ENCODE measurements at regions not wholly inside any gene's neighbourhood (a gene's known extent, or its start where the extent isn't known, plus 50 kb on each side); places are given as distances from the start of the nearest gene placed in this dataset.

GRCh38 chr20:55283889-55284288 is 721.4 kb downstream of the CBLN4 start:
- ATAC-seq = no peak
- no peak for TF ChIP-seq CSDC2 (CRISPR knock-in tag; IDR thresholded peaks at IDR 0.05)
- TF ChIP-seq ESRRG (CRISPR knock-in tag; IDR thresholded peaks at IDR 0.05) = no peak
- TF ChIP-seq, protein P1, sequence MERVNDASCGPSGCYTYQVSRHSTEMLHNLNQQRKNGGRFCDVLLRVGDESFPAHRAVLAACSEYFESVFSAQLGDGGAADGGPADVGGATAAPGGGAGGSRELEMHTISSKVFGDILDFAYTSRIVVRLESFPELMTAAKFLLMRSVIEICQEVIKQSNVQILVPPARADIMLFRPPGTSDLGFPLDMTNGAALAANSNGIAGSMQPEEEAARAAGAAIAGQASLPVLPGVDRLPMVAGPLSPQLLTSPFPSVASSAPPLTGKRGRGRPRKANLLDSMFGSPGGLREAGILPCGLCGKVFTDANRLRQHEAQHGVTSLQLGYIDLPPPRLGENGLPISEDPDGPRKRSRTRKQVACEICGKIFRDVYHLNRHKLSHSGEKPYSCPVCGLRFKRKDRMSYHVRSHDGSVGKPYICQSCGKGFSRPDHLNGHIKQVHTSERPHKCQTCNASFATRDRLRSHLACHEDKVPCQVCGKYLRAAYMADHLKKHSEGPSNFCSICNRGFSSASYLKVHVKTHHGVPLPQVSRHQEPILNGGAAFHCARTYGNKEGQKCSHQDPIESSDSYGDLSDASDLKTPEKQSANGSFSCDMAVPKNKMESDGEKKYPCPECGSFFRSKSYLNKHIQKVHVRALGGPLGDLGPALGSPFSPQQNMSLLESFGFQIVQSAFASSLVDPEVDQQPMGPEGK (CRISPR knock-in tag; IDR thresholded peaks at IDR 0.05; ENCODE audit: borderline replicate concordance) = no peak
- TF ChIP-seq ISL1 (CRISPR knock-in tag; IDR thresholded peaks at IDR 0.05) = no peak
- no peak for TF ChIP-seq BACH2 (CRISPR knock-in tag; IDR thresholded peaks at IDR 0.05; ENCODE audit: borderline replicate concordance)
- TF ChIP-seq ARNTL (CRISPR knock-in tag; IDR thresholded peaks at IDR 0.05; ENCODE audit: borderline replicate concordance, low read depth) = no peak

DNA sequence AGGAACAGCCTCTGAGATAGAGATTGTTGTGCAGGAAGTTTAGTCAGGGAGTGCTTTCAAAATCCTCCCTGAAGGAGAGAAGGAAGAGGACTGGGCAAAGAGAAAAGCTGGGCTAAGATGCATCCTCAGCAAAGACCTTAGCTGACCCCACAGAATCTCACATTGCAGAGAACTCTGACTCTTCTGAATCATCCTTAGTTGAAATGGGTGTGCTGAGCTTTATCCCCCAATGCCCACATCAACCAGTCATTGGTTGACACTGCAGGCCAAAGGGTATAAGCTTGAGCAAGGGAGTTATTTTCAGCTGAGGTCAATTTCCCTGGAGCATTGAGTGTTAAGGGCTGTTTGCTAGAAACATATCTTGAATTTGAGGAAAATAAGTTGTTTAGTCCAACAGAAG is 732.2 kb downstream of the CBLN4 start:
- no peak for ATAC-seq
- no peak for TF ChIP-seq ISL1 (CRISPR knock-in tag; IDR thresholded peaks at IDR 0.05)
- TF ChIP-seq TSHZ2 (CRISPR knock-in tag; IDR thresholded peaks at IDR 0.05) = no peak
- TF ChIP-seq, protein P2, sequence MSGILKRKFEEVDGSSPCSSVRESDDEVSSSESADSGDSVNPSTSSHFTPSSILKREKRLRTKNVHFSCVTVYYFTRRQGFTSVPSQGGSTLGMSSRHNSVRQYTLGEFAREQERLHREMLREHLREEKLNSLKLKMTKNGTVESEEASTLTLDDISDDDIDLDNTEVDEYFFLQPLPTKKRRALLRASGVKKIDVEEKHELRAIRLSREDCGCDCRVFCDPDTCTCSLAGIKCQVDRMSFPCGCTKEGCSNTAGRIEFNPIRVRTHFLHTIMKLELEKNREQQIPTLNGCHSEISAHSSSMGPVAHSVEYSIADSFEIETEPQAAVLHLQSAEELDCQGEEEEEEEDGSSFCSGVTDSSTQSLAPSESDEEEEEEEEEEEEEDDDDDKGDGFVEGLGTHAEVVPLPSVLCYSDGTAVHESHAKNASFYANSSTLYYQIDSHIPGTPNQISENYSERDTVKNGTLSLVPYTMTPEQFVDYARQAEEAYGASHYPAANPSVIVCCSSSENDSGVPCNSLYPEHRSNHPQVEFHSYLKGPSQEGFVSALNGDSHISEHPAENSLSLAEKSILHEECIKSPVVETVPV (CRISPR knock-in tag; IDR thresholded peaks at IDR 0.05) = no peak
- no peak for TF ChIP-seq ZNF8 (CRISPR knock-in tag; IDR thresholded peaks at IDR 0.05)
- TF ChIP-seq ZC3H10 (CRISPR knock-in tag; IDR thresholded peaks at IDR 0.05) = no peak
- TF ChIP-seq SNAI2 (CRISPR knock-in tag; IDR thresholded peaks at IDR 0.05) = no peak
- TF ChIP-seq OSR1 (CRISPR knock-in tag; IDR thresholded peaks at IDR 0.05) = no peak
- TF ChIP-seq TOX (CRISPR knock-in tag; IDR thresholded peaks at IDR 0.05; ENCODE audit: borderline replicate concordance) = no peak

DNA sequence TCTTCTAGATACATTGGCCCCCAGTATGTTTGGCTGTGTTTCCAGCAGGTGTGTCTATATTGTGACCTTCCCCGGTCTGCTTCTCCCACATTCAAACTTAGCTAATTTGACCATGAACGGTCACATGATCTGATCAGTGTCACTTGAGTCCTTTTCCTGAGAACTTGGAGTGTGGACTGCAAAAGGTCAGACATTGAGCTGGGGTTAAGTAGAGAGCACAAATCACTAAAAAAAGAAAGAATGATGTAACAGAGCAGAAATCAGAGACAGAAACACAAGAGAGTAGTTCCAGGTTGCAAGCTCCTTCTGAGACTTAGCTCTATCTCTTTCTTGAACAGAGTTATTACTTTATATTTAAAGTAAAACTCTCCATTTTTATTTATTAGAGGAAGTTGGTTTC is 733.9 kb downstream of the CBLN4 start:
- ATAC-seq = no peak
- TF ChIP-seq CSDC2 (CRISPR knock-in tag; IDR thresholded peaks at IDR 0.05) = no peak
- no peak for TF ChIP-seq ZFP30 (CRISPR knock-in tag; IDR thresholded peaks at IDR 0.05)
- no peak for TF ChIP-seq ZNF565 (CRISPR knock-in tag; conservative IDR thresholded peaks at IDR 0.05; ENCODE audit: low read depth)
- TF ChIP-seq, protein P1 (CRISPR knock-in tag; IDR thresholded peaks at IDR 0.05; ENCODE audit: borderline replicate concordance) = no peak
- no peak for TF ChIP-seq PPARA (CRISPR knock-in tag; IDR thresholded peaks at IDR 0.05; ENCODE audit: borderline replicate concordance)
- TF ChIP-seq ZC3H10 (CRISPR knock-in tag; IDR thresholded peaks at IDR 0.05) = no peak
- no peak for TF ChIP-seq ISL1 (CRISPR knock-in tag; IDR thresholded peaks at IDR 0.05)
- no peak for TF ChIP-seq TOX (CRISPR knock-in tag; IDR thresholded peaks at IDR 0.05; ENCODE audit: borderline replicate concordance)
- no peak for TF ChIP-seq ZNF70 (CRISPR knock-in tag; IDR thresholded peaks at IDR 0.05)
- no peak for TF ChIP-seq ESRRG (CRISPR knock-in tag; IDR thresholded peaks at IDR 0.05)
- TF ChIP-seq TCF4 (CRISPR knock-in tag; IDR thresholded peaks at IDR 0.05; ENCODE audit: borderline replicate concordance) = no peak
- TF ChIP-seq RARB (CRISPR knock-in tag; IDR thresholded peaks at IDR 0.05) = no peak
- no peak for TF ChIP-seq ZFP3 (CRISPR knock-in tag; IDR thresholded peaks at IDR 0.05)
- no peak for TF ChIP-seq ARNTL (CRISPR knock-in tag; IDR thresholded peaks at IDR 0.05; ENCODE audit: borderline replicate concordance, low read depth)

GRCh38 chr20:55269913-55270312 is 735.4 kb downstream of the CBLN4 start:
- TF ChIP-seq SNAI2 (CRISPR knock-in tag; IDR thresholded peaks at IDR 0.05) (no peak), ZC3H10 (CRISPR knock-in tag; IDR thresholded peaks at IDR 0.05) (no peak), TSHZ2 (CRISPR knock-in tag; IDR thresholded peaks at IDR 0.05) (no peak), CSDC2 (CRISPR knock-in tag; IDR thresholded peaks at IDR 0.05) (no peak), OSR1 (CRISPR knock-in tag; IDR thresholded peaks at IDR 0.05) (no peak), ZFP30 (CRISPR knock-in tag; IDR thresholded peaks at IDR 0.05) (no peak), ZNF565 (CRISPR knock-in tag; conservative IDR thresholded peaks at IDR 0.05; ENCODE audit: low read depth) (no peak), BACH2 (CRISPR knock-in tag; IDR thresholded peaks at IDR 0.05; ENCODE audit: borderline replicate concordance) (no peak)
- TF ChIP-seq, protein P2 (CRISPR knock-in tag; IDR thresholded peaks at IDR 0.05) = no peak
- ATAC-seq = no peak

All from SK-N-SH treated with all-trans-retinoic acid at 6 μM for 48 hours (cell line).